Left ventricle myocardium superior (tissue), 1 donor: ENCODE measurements at regions not wholly inside any gene's neighbourhood (a gene's known extent, or its start where the extent isn't known, plus 50 kb on each side); places are given as distances from the start of the nearest gene placed in this dataset.
"Not testable (repeated sequence)": the region's sequence is repeated elsewhere in the genome, so short reads cannot be mapped to it uniquely, and the experiment has no call there.

Experiments used
- ATAC-seq: fragments of 200-7000 bp; cut with Tn5 transposase; one replicate; pipeline ENCODE4 v1.9.1; 2020; ENCODE audit warnings: mild to moderate bottlenecking, moderate library complexity
- DNase-seq: peaks from one replicate; pipeline ENCODE4 v3.0.0-alpha.2; 2020
- intact Hi-C: fragments of 100-400 bp; cut with micrococcal nuclease; formaldehyde crosslinking; loops from one replicate; pipeline ENCODE4 v1.11.0; 2022
- donor health status: DM: no; HTN: yes; CAD: no; lungs with severe emphysema.

- no peak for DNase-seq
Measured at GRCh38 chr7:25069900-25070443, 55.1 kb downstream of the CYCS start.

GRCh38 chr7:25068502-25069213 is 56.4 kb downstream of the CYCS start:
- ATAC-seq (no peak), DNase-seq (no peak)
- intact Hi-C loops = no loop called here

More at GRCh38 chr7:25069900-25070443, 55.1 kb downstream of the CYCS start:
- intact Hi-C loops = loop anchor here (5.0 kb wide), 1 partner anchor 248 kb away; no protein-coding TSS in a partner anchor
- peak; percentile 75 for ATAC-seq

- ATAC-seq (no peak), DNase-seq (no peak)
- intact Hi-C loops = no loop called here
Measured at GRCh38 chr7:25067726-25068501, 57.1 kb downstream of the CYCS start.

GRCh38 chr7:25066253-25066652 is 58.8 kb downstream of the CYCS start:
- intact Hi-C loops = no loop called here
- no peak for DNase-seq
- ATAC-seq = no peak

GRCh38 chr7:25062380-25062779 is 62.7 kb downstream of the CYCS start:
- ATAC-seq (no peak), DNase-seq (no peak)
- intact Hi-C loops = no loop called here

GRCh38 chr7:25060487-25061055 is 64.5 kb downstream of the CYCS start:
- DNase-seq = no peak
- no peak for ATAC-seq
- intact Hi-C loops = no loop called here

- intact Hi-C loops = no loop called here
- ATAC-seq (no peak), DNase-seq (no peak)
Measured at GRCh38 chr7:25059576-25059975, 65.5 kb downstream of the CYCS start.

- DNase-seq (no peak), ATAC-seq (no peak)
- intact Hi-C loops = no loop called here
Measured at GRCh38 chr7:25056368-25056767, 68.7 kb downstream of the CYCS start.

- intact Hi-C loops = no loop called here
- DNase-seq (no peak), ATAC-seq (no peak)
Measured at GRCh38 chr7:25055520-25056220, 69.4 kb downstream of the CYCS start.

- intact Hi-C loops = no loop called here
- DNase-seq (no peak), ATAC-seq (no peak)
Measured at GRCh38 chr7:25054819-25055519, 70.1 kb downstream of the CYCS start.

- no peak for ATAC-seq
- intact Hi-C loops = no loop called here
- no peak for DNase-seq
Measured at GRCh38 chr7:25050223-25050622, 70.2 kb upstream of the OSBPL3 start.

GRCh38 chr7:25048444-25048834 is 68.5 kb upstream of the OSBPL3 start:
- no peak for ATAC-seq

GRCh38 chr7:25047571-25048443 is 67.8 kb upstream of the OSBPL3 start:
- intact Hi-C loops, ATAC-seq, DNase-seq: not testable (repeated sequence)

More at GRCh38 chr7:25048444-25048834, 68.5 kb upstream of the OSBPL3 start:
- DNase-seq = no peak
- intact Hi-C loops = no loop called here

- intact Hi-C loops = no loop called here
- peak; percentile 94 for ATAC-seq
- no peak for DNase-seq
Measured at GRCh38 chr7:25037325-25037724, 57.3 kb upstream of the OSBPL3 start.

GRCh38 chr7:25035274-25035673 is 55.3 kb upstream of the OSBPL3 start:
- DNase-seq (no peak), ATAC-seq (no peak)
- intact Hi-C loops = no loop called here

- no peak for ATAC-seq
- intact Hi-C loops = no loop called here
- DNase-seq = no peak
Measured at GRCh38 chr7:25034136-25034535, 54.2 kb upstream of the OSBPL3 start.

- intact Hi-C loops = no loop called here
- ATAC-seq = no peak
Measured at GRCh38 chr7:25032774-25033743, 53.1 kb upstream of the OSBPL3 start.

More at GRCh38 chr7:25032774-25033743, 53.1 kb upstream of the OSBPL3 start:
- DNase-seq = no peak
